Sigmoid colon (tissue), 4 donors: ENCODE measurements at regions not wholly inside any gene's neighbourhood (a gene's known extent, or its start where the extent isn't known, plus 50 kb on each side); places are given as distances from the start of the nearest gene placed in this dataset.

Experiments used
- EP300 ChIP-seq, 4 donors: sonication (generic); formaldehyde crosslinking; IDR thresholded peaks; one replicate each; pipeline ENCODE4 v1.6.1; 2017; ENCODE audit warnings: antibody characterized with exemption in 4 of 4
- POLR2A ChIP-seq, 2 donors: fragments of 450-650 bp; IDR thresholded peaks; one replicate each; pipeline ENCODE4 v1.6.1; 2016; ENCODE audit warnings: antibody characterized with exemption in 2 of 2, mild to moderate bottlenecking in 2 of 2, moderate library complexity in 2 of 2
- TF ChIP-seq, protein P1 (sequence below), 4 experiments: fragments of 450-650 bp in 3 of 4; fragments of 200-600 bp in 1 of 4; IDR thresholded peaks; one replicate each; pipeline ENCODE4 v1.5.1; 2016 to 2019; ENCODE audit warnings: antibody characterized with exemption in 4 of 4, mild to moderate bottlenecking in 3 of 4, moderate library complexity in 2 of 4

DNA sequence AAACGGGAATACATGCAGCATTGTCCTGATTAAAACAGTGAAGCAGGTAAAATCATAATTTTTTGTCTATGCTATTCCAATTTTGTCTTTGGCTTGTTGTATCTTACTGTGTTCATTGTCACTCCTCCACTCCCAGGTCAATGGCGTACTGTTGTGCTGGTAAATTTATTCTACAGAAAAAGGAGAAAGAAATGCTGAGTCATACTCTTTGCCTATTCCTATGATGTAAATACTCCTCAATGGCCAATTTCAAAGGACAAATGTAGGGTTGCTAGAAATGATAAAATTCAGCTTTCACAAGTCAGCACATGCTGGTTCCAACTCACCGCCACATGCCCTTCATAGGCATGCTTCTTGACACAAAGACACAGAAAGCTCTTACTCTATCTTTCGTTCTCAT is 694.4 kb upstream of the PCDH20 start:
- TF ChIP-seq EP300 (IDR thresholded peaks at IDR 0.05) (no peak), POLR2A (IDR thresholded peaks at IDR 0.05) (no peak)
- TF ChIP-seq, protein P1, sequence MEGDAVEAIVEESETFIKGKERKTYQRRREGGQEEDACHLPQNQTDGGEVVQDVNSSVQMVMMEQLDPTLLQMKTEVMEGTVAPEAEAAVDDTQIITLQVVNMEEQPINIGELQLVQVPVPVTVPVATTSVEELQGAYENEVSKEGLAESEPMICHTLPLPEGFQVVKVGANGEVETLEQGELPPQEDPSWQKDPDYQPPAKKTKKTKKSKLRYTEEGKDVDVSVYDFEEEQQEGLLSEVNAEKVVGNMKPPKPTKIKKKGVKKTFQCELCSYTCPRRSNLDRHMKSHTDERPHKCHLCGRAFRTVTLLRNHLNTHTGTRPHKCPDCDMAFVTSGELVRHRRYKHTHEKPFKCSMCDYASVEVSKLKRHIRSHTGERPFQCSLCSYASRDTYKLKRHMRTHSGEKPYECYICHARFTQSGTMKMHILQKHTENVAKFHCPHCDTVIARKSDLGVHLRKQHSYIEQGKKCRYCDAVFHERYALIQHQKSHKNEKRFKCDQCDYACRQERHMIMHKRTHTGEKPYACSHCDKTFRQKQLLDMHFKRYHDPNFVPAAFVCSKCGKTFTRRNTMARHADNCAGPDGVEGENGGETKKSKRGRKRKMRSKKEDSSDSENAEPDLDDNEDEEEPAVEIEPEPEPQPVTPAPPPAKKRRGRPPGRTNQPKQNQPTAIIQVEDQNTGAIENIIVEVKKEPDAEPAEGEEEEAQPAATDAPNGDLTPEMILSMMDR (IDR thresholded peaks at IDR 0.05) = no peak
